HG02973 (cell line): ENCODE measurements at regions not wholly inside any gene's neighbourhood (a gene's known extent, or its start where the extent isn't known, plus 50 kb on each side); places are given as distances from the start of the nearest gene placed in this dataset.

Experiments
- ATAC-seq: cut with Tn5 transposase; IDR thresholded peaks from one replicate; pipeline ENCODE4 v1.9.1; 2021; ENCODE audit warnings: moderate library complexity; ENCODE audit not compliant: unreplicated experiment

DNA sequence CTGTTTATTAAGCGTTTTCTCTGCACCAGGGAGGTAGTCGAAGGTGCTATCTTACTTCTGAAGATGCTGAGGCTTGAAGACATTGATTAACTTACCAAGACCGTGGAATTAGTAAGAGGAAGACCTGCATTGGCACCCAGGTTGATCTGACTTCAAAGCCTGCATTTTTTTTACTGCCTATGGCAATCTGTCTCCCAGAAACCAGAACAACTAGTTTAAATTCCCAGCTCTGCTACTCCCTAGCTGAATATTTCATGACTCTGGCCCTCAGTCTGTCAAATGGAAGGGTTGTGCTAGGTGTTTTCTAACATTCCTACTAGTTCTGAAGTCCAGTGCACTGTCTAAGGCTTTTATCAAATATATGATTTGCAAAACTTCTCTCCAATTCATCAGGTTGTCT, 52.0 kb upstream of the GRAMD1B start:
- ATAC-seq = no peak

DNA sequence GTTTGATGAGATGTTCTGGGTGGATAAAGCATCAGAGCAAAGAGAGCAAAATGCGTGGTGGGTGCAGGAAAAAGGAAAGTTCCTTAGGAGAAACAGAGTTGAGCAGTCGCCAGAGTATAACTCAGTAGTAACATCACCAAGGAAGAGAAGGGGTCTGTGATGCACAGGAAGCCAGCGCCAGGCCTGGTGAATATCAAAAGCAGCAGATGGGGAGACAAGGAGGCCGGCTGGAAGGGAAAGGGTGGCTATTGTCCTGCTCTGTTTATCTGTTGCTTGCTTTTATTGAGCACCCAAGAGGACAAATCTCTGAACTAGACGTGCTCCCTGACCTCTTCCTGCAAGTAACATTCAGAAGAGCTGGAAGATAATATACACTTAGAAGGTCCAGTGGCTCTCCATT, 52.7 kb upstream of the GRAMD1B start:
- ATAC-seq = no peak

DNA sequence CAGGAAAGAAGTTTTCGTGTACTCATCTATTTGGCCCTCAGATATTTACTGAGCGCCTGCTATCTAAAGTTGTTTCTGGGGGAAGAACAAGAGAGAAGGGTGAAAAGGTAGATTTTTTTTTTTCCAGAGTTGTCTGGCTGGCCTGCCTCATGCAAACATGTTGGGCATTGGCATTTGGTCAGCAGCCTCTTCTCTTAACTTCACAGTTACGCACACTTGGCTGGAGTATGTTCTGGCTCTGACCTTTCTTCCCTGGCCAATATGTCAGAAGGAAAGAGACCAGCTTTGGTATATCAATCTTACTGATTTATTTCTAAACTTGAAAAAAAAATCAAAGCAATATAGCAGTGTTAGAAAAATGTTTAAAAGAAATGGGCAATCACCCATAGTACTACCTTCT, 54.2 kb upstream of the GRAMD1B start:
- ATAC-seq = no peak

DNA sequence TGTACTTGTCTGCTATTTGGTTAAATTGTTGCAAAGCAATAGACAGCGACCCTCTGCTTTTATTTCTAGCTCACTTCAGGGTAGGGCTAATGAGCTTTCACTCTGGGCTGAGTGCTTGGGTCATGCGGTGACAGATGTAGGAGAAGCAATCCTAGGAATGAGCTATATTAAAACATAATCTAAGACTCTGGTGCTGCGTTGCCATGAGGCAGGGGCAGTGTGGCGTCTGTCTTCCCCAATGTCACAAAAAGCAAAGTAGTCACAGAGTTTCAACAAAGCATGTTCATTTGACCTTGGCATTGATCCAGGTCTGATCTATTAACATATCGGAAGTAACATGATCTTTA, 55.5 kb upstream of the GRAMD1B start:
- no peak for ATAC-seq

DNA sequence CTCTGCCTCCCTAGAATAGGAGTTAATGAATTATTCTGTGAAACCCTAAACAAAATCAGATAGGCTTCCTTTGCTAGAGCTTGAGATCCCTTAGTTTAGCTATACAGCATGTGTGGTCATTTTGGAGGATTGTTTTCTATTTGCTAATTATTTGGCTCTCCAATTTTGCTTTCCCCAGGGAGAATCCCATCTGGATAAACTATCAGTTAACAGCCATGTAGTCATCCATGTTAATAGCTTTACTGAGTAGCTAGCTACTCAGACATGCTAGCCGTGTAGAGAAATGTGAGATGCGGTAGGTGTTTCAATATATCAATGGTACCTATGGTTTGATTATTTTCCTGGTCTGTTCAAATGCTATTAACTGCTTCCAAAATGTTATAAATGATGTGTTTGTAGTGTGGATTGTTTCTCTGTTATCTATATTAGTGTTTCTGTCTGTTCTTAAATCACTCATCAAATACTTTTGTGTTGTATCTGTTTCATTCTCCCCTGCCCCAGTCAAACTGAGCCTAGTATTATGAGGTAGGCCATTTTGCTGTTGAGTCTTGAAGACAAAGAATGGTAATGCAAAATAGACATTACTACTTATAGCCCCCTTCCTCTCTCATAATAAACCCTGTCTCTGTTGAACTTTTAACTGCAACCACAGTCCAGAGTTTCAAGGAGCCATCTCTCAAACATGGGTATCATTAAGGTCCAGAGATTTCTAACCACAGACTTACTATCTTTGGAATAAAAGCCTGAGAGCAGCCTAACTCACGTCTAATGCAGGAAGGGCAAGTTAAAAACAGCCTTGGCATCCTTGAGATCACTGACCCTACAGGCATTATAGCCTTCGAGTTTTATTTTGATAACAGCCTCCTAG, 56.1 kb upstream of the GRAMD1B start:
- no peak for ATAC-seq

DNA sequence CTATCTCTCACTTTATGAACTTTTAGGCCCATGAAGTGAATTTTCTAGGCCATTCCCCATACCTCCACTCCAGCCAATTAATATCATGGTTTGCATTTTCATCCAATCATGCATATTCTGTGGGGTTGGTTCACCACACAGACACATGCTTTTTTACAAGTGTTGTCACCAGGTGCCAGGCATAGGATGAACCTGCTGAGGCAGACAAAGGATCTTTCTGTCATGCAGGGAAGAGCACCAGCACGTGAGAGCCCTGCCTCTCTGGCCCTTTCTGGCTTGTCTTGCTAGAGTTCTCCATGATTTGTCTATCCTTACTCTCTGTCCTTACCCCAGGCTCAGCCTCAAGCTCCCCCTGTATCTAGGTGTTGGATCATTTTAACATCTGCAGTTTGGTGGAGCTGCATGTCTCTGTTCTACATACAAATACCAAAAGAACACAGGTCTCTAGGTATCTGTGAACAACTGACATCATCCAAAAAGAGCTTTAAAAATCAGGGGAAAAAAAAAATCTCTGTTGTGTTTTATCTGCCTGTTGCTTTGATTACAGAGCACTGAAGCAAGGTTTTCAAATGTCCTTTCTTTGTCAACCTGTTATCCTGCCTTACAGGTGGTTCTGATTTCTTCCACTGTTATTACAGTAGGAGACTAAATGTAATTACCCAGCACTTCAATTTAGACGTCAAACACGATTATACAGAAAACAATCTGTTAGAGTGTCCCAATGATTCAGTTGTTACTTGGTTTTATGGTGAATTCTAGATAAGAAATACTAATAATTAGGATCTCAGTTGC, 58.4 kb upstream of the GRAMD1B start:
- no peak for ATAC-seq

DNA sequence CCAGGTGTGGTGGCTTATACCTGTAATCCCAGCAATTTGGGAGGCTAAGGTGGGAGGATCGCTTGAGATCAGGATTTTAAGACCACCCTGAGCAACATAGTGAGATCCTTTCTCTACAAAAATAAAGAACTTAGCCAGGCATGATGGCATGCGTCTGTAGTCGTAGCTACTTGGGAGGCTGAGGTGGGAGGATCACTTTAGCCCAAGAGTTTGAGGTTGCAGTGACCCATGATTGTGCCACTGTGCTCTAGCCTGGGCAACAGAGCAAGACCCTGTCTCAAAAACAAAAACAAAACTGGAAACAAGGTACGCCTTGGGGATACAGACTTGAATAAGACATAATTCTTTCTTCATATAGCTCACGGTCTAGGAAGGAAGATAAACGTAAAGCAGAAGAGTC, 63.1 kb upstream of the GRAMD1B start:
- ATAC-seq = no peak

DNA sequence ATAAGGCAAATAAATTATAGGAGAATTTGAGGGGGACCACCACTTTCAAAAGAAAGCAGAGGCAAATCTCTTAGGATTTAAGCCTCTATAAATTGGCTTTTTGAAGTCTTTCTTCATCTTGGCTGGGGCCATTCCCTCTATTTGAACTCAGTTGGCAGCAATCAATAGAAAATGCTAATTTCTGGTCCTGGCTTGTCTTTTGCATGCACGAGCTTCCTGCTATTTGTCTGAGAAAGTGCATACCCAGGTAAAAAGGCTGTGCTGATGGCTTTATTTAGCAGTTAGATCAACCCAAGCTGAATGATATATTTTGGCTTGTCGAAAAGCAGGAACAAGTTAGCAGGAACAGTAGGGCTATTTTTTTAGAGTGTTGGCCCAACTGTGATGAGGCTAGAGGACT, 64.1 kb upstream of the GRAMD1B start:
- no peak for ATAC-seq

DNA sequence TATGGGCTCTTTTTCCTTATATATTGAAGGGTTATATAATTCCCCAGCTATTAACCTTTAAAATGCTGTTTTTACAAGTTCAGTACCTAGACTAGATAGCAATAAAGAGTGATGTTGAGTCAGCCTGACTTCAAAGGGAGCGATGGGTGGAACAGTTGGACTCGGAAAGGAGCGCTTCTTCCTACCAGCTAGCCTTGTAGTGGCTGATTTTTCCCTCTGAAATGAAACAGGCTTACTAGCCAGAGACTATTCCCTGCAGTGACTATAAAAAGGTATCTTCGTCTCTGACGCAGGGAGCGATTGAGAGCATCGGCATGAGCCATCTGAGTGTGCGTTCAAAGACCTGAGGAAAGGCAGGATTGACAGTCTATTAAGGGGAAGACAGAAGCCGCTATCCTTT, 66.0 kb upstream of the GRAMD1B start:
- no peak for ATAC-seq

DNA sequence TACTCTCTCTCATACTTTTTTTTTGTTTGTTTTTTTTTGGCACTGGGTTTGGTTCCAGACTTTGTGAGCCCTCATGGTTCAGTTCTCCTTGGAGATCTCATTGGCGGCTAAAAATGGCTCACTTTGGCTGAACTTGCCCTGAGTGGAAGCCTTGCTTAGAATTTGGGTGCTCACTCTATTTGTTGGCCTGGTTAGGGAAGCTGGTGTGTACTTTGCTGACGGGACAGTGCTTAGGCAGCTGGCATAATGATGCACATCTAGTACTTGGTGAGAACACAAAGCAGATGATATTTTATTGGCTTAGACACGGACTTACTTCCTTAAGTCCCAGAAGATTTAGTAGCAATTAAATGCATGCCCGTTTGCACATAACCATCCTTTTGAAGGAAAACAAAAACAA, 66.5 kb upstream of the GRAMD1B start:
- no peak for ATAC-seq

DNA sequence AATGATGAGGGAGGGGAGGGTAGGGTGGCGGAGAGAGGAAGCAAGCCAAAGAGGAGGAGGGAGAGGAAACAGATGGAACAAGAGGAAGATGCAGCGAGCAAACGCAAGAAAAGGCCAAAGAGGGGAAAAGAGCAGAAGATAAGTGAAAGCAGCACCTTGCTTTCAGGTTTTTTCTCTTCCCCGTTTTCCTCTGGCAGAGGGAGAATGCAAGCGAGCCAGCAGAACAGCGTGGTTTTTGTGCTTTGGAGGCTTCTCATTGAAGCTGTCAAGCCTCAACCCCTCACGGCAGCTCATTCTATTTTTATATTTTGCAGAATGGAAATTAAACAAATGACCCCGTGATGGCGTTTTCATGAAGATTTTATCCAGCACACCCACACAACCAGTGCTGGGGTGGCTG, 67.1 kb upstream of the GRAMD1B start:
- ATAC-seq = no peak

DNA sequence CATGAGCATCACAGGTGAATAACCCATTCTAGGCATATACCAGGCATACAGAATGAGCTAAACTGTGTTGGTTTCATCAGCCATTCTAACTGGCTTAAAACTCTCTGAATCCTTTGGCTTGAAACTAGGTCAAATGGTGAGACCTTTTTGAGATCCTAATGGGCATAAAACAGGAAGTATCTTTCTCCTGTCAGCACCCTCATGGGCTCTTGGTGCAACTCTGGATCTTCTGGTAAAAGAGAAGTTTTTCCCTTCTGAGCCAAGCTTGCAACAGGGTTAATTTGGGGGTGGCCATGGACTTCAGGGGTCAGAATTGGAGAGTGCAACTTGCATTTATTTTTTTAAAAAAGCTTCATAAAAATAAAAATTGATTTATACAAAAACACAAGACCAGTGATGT, 67.9 kb upstream of the GRAMD1B start:
- no peak for ATAC-seq

DNA sequence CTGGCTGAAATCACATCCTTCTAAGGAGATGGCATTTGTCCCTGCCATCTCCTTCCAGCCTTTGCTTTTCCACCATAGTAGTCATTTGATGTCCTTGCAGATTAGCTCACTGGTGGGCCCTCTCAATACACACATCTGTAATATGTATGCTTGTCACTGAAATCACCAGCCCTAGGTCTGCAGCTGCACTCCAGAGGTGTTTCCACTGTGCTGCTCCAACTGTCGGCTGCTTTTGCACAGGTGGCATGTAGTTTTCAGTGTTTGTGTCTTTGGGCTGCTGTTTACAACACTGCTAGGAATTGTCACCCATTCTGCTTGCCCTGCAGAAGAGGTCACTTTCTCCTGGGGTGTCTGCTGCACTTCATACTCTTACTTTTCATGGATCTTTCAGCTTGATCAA, 69.0 kb upstream of the GRAMD1B start:
- no peak for ATAC-seq

DNA sequence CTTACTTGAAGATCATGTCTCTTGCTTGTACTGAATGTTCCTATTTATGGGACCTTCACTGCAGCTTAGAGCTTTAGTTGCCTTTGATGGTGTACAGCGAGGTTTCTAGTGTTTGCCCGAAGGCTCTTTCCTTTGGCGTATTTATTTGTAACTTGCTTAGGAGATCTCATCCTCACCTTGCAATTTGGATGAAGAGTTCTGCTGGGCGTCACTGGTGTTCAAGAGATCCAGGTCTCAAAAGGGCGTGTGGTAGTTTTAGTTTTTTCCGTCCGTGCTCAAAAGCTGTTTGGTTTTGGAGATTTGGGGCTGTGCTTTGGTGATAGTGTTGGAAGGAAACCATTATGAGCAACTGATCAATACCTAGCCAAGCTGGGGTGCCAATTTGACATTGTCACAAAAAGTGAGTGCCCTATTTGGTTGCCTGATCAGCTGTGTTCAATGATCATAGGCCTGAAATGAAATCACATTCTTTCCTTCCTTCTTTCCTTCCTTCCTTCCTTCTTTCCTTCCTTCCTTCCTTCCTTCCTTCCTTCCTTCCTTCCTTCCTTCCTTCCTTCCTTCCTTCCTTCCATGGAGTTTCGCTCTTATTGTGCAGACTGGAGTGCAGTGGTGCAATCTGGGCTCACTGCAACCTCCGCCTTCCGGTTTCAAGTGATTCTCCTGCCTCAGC, 69.7 kb upstream of the GRAMD1B start:
- no peak for ATAC-seq

DNA sequence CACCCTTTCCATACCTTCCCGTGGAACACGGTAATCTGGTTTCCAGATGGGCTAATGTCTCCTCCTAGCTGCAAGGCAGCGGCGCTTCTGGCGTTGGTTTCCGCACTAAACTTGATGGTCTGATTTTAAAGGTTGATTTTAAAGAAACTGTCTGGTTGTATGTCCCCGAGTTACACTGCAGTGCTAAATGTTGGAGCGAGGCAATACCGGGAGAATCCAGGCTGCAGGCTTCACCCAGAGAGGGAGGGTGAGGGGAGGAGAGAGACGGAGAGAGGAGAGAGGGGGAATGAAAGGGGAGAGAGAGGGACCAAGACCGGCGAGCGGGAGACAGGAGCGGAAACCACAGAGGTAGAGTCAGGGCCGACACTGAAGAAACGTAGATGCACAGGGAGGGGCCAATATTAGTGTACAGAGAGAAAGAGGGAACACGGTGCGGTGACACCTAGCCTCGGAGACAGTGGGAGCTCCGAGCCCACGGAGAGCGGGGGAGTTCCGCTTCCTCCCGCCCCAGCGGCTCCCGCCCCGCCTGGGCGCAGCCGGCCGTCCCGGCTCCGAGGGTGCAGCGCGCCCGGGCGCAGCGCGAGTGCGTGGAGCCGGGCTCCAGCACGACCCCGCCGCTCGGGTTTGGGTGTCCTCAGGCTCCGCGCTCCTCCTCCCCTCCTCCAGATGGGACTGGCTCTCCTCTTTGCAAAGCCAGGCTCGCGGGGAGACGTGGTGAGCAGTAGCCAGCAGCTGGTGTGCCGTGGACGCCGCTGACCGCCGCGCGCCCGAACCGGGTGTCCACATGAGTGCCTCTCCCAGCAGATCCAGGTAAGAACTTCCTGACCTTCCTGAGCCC, 71.9 kb upstream of the GRAMD1B start:
- peak; percentile 50 for ATAC-seq

DNA sequence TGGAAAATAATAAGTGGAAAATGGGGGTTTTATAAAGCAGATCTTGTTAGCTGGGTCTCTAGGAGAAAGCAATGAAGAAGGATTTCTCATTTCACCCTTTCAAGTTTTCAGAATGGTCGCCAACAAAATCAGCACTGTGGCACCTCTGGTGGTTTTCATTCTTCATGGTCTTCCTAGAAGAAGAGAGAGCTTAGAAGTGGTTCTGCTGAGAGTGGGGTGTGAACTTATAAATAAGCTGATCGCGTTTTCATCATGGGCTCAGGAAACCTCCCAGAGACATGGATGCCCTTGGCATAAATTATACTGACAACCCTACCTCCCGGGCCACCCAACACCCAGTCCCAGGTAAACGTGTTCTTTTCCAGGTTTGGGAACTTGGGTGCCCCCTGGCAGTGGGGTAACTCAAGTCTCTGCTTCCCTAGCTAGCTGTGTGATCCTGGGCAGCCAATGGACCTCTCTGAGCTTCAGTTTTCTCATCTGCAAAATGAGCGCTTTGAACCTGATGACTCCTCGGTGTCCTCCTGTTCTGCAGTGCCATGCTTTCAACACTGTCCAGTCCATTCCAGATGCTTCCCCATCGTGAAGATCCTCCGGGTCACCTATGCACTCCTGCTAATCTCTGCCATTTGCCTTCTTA, 72.6 kb upstream of the GRAMD1B start:
- no peak for ATAC-seq

DNA sequence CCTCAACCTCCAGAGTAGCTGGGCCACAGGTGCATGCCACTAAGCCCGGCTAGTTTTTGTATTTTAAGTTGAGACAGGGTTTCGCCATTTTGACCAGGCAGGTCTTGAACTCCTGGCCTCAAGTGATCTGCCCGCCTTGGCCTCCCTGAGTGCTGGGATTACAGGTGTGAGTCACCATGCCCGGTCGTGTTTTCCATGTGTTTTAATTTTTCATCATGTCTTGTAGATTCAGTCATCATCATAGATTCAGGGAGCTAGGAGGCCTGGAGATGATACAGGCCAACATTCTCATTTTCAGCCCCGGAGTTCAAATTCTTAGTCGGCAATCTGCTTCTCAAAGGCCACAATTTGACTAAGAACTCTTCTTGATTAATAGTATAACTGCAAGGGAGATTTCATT, 73.5 kb upstream of the GRAMD1B start:
- no peak for ATAC-seq

DNA sequence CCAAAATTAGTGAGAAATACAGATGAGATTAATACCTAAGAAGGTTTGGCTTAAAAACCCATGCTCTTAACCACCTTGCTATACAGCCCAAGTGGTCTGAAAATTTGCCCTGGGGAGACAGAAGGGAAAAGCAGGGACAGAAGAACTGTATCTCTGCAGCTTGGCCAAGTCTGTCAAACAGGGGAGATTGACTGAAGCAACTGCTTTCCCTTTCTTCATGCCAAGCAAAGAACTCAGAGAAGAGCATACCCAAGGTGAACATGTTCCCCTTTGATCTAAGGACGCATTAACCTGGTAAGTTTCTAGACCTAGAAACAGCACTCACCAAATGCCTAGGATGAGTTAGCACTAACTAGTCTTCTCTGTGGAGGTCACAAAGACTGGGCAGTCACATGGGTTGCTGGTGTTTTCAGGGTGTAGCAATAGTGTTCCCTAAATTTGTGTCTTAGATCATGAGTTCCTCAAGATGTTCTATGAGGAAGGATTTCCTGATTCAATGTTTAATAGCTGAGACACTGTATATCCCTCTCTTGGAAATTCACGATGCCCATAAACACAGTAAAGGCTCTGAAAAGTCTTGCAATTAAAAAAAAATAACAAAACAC, 75.6 kb upstream of the GRAMD1B start:
- no peak for ATAC-seq

DNA sequence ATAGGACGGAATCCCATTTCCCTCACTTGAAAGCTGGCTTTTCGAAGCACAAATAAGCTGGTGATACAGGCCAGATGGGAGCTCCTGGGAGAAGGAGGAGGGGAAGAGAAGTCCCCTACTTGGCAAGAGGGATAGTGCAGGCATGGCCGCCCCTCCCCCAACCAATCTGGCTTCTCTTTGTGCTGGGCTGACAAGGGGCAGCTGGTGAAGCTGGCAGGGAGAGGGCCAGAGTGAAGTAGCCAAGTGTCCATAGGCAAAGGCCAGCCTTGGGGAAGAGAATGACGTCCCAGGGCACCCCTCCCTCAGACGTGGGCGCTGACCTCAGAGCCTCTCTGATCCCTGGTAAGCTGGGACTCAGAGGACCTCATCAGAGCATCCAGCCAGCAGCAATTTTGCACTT, 78.7 kb upstream of the GRAMD1B start:
- ATAC-seq = no peak

DNA sequence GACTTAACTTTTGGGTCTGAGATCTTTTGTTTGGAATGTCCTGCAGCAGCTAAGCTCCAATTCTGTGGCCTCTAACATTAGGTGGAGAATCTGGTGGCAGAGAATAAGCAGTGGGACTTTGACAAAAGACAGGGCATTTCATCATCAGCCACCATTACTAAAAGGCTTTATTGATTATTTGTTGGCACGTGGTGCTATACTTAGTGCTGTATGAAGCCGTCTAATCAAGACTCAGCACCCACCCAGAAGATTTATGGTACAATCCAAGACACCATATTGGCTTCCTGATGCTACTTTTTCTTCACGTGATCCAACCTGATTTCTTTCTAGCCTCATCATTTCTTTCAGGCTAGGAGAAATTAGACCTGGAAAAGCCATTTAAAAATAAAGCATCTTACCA, 80.7 kb upstream of the GRAMD1B start:
- no peak for ATAC-seq
